ENCODE measurements at regions not wholly inside any gene's neighbourhood (a gene's known extent, or its start where the extent isn't known, plus 50 kb on each side); places are given as distances from the start of the nearest gene placed in this dataset.

DNA sequence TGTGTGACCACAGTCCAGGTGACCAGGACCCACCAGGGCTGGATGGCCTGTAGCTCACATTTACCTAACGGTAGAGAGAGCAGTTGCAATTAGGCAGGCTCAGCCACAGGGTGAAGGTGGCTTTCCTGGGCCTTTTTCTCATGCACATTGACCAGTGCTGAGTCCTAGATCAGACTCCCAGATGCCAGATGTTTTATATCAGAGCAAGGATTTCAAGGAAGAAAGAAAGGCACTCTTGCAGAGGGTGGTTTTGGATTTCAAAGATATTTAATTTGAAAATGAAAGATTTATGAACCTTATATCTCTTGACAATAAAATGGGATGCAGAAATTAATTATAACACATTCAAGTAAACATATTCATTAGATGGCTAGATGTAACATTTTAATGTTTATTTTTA is 694.2 kb upstream of the GYPC start:
- H3K27me3 Mint-ChIP-seq: no peaks in the 10 kb centered on the region
- peaks cover 0 to 4% (median under 1%) of the 10 kb centered on the region in 7 donors for H3K9me3 Mint-ChIP-seq
- Histone ChIP-seq H3K4me1 (ENCODE audit: control insufficient read depth, insufficient read depth, low read length, poor library complexity, severe bottlenecking) (no peaks in the 10 kb centered on the region), H3K9me3 (ENCODE audit: control insufficient read depth in 2 of 2, low read length in 2 of 2) (no peaks in the 10 kb centered on the region), H3K4me3 (ENCODE audit: low read depth, low read length) (no peak overlapping the region), H3K27me3 (ENCODE audit: control insufficient read depth, insufficient read depth, low read length) (no peaks in the 10 kb centered on the region), H3K36me3 (ENCODE audit: control insufficient read depth, insufficient read depth, low read length) (no peaks in the 10 kb centered on the region), H3K27ac (ENCODE audit: insufficient read depth, low read length, poor library complexity, severe bottlenecking) (no peak overlapping the region)
- H3K36me3 Mint-ChIP-seq: no peaks in the 10 kb centered on the region
- H3K4me1 Mint-ChIP-seq: no peaks in the 10 kb centered on the region
- DNase-seq (no peak), ATAC-seq (ENCODE audit: low read depth in 2 of 2) (no peak)
- no peak overlapping the region for H3K27ac Mint-ChIP-seq
- H3K4me3 Mint-ChIP-seq: no peak overlapping the region

DNA sequence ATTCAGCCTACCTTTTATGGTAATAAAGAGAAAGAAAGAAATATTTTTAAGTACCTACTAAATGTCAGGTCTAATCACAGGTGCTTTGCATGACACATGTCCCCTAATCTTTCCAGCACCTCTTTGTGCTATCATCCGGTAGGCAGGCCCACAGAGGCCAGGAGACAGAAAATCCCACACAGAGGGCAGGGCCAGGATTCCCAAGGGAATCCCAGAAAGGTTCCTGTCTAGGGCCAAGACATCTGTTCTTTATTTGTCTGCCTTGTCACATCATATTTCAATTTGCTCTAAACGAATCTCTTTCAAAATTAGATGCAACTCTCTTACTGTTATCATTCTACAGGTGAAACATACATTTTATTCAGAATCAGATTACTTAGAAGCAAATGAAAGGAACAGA is 676.1 kb upstream of the GYPC start:
- Mint-ChIP-seq H3K4me3 (no peak overlapping the region), H3K9me3 (peaks cover 0 to 18% (median 5%) of the 10 kb centered on the region in 7 donors), H3K36me3 (no peaks in the 10 kb centered on the region), H3K27ac (no peak overlapping the region), H3K27me3 (no peaks in the 10 kb centered on the region), H3K4me1 (no peaks in the 10 kb centered on the region)
- Histone ChIP-seq H3K36me3 (ENCODE audit: control insufficient read depth, insufficient read depth, low read length) (no peaks in the 10 kb centered on the region), H3K27ac (ENCODE audit: insufficient read depth, low read length, poor library complexity, severe bottlenecking) (no peak overlapping the region), H3K4me1 (ENCODE audit: control insufficient read depth, insufficient read depth, low read length, poor library complexity, severe bottlenecking) (no peaks in the 10 kb centered on the region), H3K27me3 (ENCODE audit: control insufficient read depth, insufficient read depth, low read length) (no peaks in the 10 kb centered on the region), H3K4me3 (ENCODE audit: low read depth, low read length) (no peak overlapping the region), H3K9me3 (ENCODE audit: control insufficient read depth in 2 of 2, low read length in 2 of 2) (no peaks in the 10 kb centered on the region)
- DNase-seq (no peak), ATAC-seq (ENCODE audit: low read depth in 2 of 2) (no peak)

DNA sequence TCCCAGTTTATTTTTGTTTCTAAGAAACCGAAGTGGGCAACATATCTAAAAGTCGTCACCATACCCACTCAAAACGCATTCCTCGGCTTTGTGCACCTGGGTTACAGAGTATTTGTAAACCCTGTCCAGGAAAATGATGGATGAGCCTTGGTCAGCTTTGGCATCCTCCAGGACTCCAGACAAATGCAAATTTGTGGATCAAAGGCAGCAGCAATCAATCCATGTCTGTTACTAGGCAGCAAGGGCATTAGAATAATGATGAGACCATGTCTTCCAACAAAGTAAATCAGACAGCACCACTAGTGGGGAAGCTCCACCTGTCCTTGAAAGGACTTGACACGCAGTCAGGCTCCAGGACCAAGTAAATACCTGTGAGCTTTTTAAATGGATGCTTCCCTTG is 672.6 kb upstream of the GYPC start:
- Mint-ChIP-seq H3K27me3 (no peaks in the 10 kb centered on the region), H3K4me3 (no peak overlapping the region), H3K4me1 (no peaks in the 10 kb centered on the region), H3K9me3 (peaks cover 0 to 12% (median 6%) of the 10 kb centered on the region in 7 donors), H3K36me3 (no peaks in the 10 kb centered on the region), H3K27ac (no peak overlapping the region)
- DNase-seq: no peak
- ATAC-seq (ENCODE audit: low read depth in 2 of 2): no peak
- Histone ChIP-seq H3K9me3 (ENCODE audit: control insufficient read depth in 2 of 2, low read length in 2 of 2) (no peaks in the 10 kb centered on the region), H3K36me3 (ENCODE audit: control insufficient read depth, insufficient read depth, low read length) (no peaks in the 10 kb centered on the region), H3K27me3 (ENCODE audit: control insufficient read depth, insufficient read depth, low read length) (no peaks in the 10 kb centered on the region), H3K4me3 (ENCODE audit: low read depth, low read length) (no peak overlapping the region), H3K4me1 (ENCODE audit: control insufficient read depth, insufficient read depth, low read length, poor library complexity, severe bottlenecking) (no peaks in the 10 kb centered on the region), H3K27ac (ENCODE audit: insufficient read depth, low read length, poor library complexity, severe bottlenecking) (no peak overlapping the region)

DNA sequence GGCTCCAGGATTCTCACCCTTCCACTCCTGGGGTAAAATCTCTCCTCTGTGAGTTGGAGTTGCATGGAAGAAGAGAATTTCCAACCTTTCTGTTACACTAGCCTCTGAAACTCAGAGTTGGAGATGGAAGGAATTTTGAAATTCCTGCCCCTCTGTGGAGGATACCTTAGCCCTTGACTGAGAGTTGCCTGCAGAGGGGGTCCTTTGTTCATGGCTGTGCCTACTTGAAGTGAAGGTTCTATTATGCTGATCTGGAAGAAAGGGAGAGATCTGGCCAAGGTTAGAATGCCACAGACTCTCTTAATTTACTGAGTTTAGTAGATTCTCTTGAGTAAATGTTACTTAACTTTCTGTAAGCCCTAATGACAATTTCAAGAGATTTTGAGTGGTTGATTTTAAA is 626.6 kb upstream of the GYPC start:
- H3K4me1 ChIP-seq (ENCODE audit: control insufficient read depth, insufficient read depth, low read length, poor library complexity, severe bottlenecking): no peaks in the 10 kb centered on the region
- no peaks in the 10 kb centered on the region for H3K36me3 ChIP-seq (ENCODE audit: control insufficient read depth, insufficient read depth, low read length)
- Mint-ChIP-seq H3K27ac (no peak overlapping the region), H3K4me1 (no peaks in the 10 kb centered on the region), H3K9me3 (peaks cover 0 to 13% (median 4%) of the 10 kb centered on the region in 7 donors), H3K27me3 (no peaks in the 10 kb centered on the region), H3K4me3 (no peak overlapping the region), H3K36me3 (no peaks in the 10 kb centered on the region)
- no peak overlapping the region for H3K4me3 ChIP-seq (ENCODE audit: low read depth, low read length)
- DNase-seq (no peak), ATAC-seq (ENCODE audit: low read depth in 2 of 2) (no peak)
- peaks cover 0 to 5% of the 10 kb centered on the region in 2 experiments for H3K9me3 ChIP-seq (ENCODE audit: control insufficient read depth in 2 of 2, low read length in 2 of 2)
- H3K27ac ChIP-seq (ENCODE audit: insufficient read depth, low read length, poor library complexity, severe bottlenecking): no peak overlapping the region
- H3K27me3 ChIP-seq (ENCODE audit: control insufficient read depth, insufficient read depth, low read length): no peaks in the 10 kb centered on the region

DNA sequence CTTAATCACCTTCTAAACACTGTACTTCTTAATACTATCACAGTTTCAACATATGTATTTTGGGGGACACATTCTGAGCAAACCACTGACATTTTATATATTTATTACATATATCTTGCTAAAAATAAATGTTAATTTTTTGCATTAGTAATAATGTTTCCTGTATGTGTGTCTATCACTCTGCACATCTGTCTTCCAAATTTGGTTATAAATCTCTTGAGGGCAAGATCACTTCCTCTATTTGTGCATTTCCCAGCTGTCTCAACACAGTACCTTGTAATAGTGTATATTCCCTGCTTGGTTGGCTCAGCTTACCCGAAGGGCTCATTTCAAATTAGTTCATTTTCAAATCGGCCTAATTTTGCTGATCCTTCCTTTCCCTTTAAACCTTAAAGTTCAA is 617.1 kb upstream of the GYPC start:
- Mint-ChIP-seq H3K27ac (no peak overlapping the region), H3K4me3 (no peak overlapping the region), H3K36me3 (no peaks in the 10 kb centered on the region), H3K9me3 (peaks cover 0 to 5% (median 0%) of the 10 kb centered on the region in 7 donors), H3K4me1 (no peaks in the 10 kb centered on the region), H3K27me3 (no peaks in the 10 kb centered on the region)
- no peak for ATAC-seq (ENCODE audit: low read depth in 2 of 2)
- DNase-seq: no peak
- no peak overlapping the region for H3K4me3 ChIP-seq (ENCODE audit: low read depth, low read length)
- H3K27ac ChIP-seq (ENCODE audit: insufficient read depth, low read length, poor library complexity, severe bottlenecking): no peak overlapping the region
- H3K36me3 ChIP-seq (ENCODE audit: control insufficient read depth, insufficient read depth, low read length): no peaks in the 10 kb centered on the region
- no peaks in the 10 kb centered on the region for H3K9me3 ChIP-seq (ENCODE audit: control insufficient read depth in 2 of 2, low read length in 2 of 2)
- H3K27me3 ChIP-seq (ENCODE audit: control insufficient read depth, insufficient read depth, low read length): no peaks in the 10 kb centered on the region
- H3K4me1 ChIP-seq (ENCODE audit: control insufficient read depth, insufficient read depth, low read length, poor library complexity, severe bottlenecking): no peaks in the 10 kb centered on the region

DNA sequence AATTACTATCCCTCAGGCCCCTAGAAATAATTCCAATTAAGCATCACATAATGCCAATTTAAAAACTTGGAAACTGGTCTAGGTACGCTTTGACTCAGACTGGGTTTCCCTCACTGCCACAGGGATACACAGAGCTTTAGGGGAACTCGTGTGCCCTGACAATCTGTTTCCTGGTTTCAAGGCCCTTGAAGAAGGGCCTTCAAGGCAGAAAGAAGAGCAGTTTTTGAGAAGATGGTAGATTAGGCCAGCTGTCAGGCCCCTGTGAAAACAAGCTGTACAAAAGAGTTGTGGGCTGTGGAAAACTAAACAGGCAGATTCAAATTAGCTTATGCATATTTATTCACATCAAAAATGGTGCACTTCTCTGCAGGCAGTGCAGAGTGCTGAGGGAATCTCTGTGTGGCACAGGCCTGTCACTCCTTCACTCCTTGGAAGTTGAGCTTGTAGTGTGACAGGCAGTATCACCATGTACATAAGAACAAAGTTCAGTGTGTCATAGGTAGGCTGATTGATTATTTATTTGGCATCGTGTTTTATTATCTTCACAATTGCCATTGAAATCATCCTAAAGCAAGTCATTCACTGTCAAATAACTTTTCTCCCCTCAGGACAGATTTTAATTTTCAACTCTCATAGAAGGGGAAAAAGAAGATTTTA is 614.4 kb upstream of the GYPC start:
- Histone ChIP-seq H3K27me3 (ENCODE audit: control insufficient read depth, insufficient read depth, low read length) (no peaks in the 10 kb centered on the region), H3K9me3 (ENCODE audit: control insufficient read depth in 2 of 2, low read length in 2 of 2) (no peaks in the 10 kb centered on the region), H3K36me3 (ENCODE audit: control insufficient read depth, insufficient read depth, low read length) (no peaks in the 10 kb centered on the region), H3K4me3 (ENCODE audit: low read depth, low read length) (no peak overlapping the region), H3K27ac (ENCODE audit: insufficient read depth, low read length, poor library complexity, severe bottlenecking) (no peak overlapping the region), H3K4me1 (ENCODE audit: control insufficient read depth, insufficient read depth, low read length, poor library complexity, severe bottlenecking) (no peaks in the 10 kb centered on the region)
- no peak for DNase-seq
- Mint-ChIP-seq H3K27me3 (no peaks in the 10 kb centered on the region), H3K9me3 (peaks cover 0 to 2% (median 0%) of the 10 kb centered on the region in 7 donors), H3K4me1 (no peaks in the 10 kb centered on the region), H3K4me3 (no peak overlapping the region), H3K27ac (no peak overlapping the region), H3K36me3 (no peaks in the 10 kb centered on the region)
- no peak for ATAC-seq (ENCODE audit: low read depth in 2 of 2)

DNA sequence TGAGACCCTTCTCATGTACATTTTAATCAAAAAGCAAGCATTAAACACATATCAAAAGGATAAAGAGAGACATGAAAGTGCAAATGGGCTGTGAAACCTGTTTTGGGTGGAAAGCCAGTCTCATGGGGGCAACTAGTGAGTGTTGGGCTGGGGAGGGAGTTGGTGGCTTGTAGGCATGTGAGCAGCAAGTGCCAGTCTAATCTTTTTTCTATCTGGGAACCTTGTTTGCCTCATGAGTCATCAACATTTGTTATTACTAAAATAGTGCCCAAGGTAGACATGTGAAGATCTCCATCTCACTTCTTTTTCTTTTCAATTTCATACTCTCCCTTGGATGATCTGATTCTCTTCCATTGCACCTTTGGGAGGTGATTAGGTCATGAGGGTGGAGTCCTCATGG is 613.9 kb upstream of the GYPC start:
- Histone ChIP-seq H3K27me3 (ENCODE audit: control insufficient read depth, insufficient read depth, low read length) (no peaks in the 10 kb centered on the region), H3K36me3 (ENCODE audit: control insufficient read depth, insufficient read depth, low read length) (no peaks in the 10 kb centered on the region), H3K9me3 (ENCODE audit: control insufficient read depth in 2 of 2, low read length in 2 of 2) (no peaks in the 10 kb centered on the region), H3K27ac (ENCODE audit: insufficient read depth, low read length, poor library complexity, severe bottlenecking) (no peak overlapping the region), H3K4me3 (ENCODE audit: low read depth, low read length) (no peak overlapping the region), H3K4me1 (ENCODE audit: control insufficient read depth, insufficient read depth, low read length, poor library complexity, severe bottlenecking) (no peaks in the 10 kb centered on the region)
- DNase-seq (no peak), ATAC-seq (ENCODE audit: low read depth in 2 of 2) (no peak)
- Mint-ChIP-seq H3K27me3 (no peaks in the 10 kb centered on the region), H3K36me3 (no peaks in the 10 kb centered on the region), H3K4me1 (no peaks in the 10 kb centered on the region), H3K9me3 (peaks cover 0 to 3% (median 0%) of the 10 kb centered on the region in 7 donors), H3K27ac (no peak overlapping the region), H3K4me3 (no peak overlapping the region)

DNA sequence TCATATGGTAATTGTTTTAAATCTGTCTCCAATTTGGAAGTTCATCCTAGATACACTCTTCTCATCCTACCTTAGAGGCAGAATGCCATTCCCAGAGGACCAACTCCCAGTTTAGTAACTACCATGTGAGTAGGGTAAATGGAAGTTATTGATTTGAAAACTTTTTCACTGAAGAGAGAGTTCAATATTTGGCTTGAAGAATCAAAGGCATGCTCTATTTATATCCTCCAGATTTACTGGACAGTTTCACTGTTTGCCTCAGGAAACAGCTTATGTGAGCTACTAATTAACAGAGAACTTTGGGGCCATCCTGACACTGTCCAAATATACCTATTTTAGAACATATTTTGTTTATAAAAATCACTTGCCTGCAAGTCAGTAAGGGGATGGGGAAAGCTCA is 607.2 kb upstream of the GYPC start:
- no peaks in the 10 kb centered on the region for H3K9me3 ChIP-seq (ENCODE audit: control insufficient read depth in 2 of 2, low read length in 2 of 2)
- Mint-ChIP-seq H3K9me3 (peaks cover 2 to 17% (median 8%) of the 10 kb centered on the region in 7 donors), H3K36me3 (no peaks in the 10 kb centered on the region), H3K4me3 (no peak overlapping the region), H3K27me3 (no peaks in the 10 kb centered on the region), H3K27ac (no peak overlapping the region), H3K4me1 (no peaks in the 10 kb centered on the region)
- no peaks in the 10 kb centered on the region for H3K36me3 ChIP-seq (ENCODE audit: control insufficient read depth, insufficient read depth, low read length)
- H3K4me3 ChIP-seq (ENCODE audit: low read depth, low read length): no peak overlapping the region
- DNase-seq: no peak
- no peak overlapping the region for H3K27ac ChIP-seq (ENCODE audit: insufficient read depth, low read length, poor library complexity, severe bottlenecking)
- no peaks in the 10 kb centered on the region for H3K4me1 ChIP-seq (ENCODE audit: control insufficient read depth, insufficient read depth, low read length, poor library complexity, severe bottlenecking)
- no peaks in the 10 kb centered on the region for H3K27me3 ChIP-seq (ENCODE audit: control insufficient read depth, insufficient read depth, low read length)
- no peak for ATAC-seq (ENCODE audit: low read depth in 2 of 2)
